ENCODE measurements at regions not wholly inside any gene's neighbourhood (a gene's known extent, or its start where the extent isn't known, plus 50 kb on each side); places are given as distances from the start of the nearest gene placed in this dataset.

DNA sequence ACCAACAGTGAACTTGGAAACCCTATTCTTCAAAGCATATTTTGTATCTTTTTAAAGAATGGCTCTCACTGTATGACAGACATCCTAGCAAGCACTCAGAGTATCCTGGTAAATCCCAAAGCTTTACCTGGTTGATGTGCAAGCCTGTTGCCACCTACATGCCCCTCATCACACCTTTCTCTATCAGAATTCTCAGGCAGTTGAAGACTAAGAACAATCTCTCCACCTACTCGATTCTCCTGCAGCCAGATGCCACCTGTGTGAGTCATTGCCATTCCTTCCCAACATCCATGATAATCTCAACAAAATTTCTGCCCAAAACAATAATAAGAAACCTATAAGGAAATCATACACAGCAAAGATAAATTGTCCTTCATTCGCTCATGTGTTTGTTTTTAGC is 659.8 kb downstream of the BCL11A start:
- CTCF ChIA-PET: no interaction called here
- POLR2A ChIA-PET: no interaction called here
- no peak for TF ChIP-seq ZNF384 (IDR thresholded peaks at IDR 0.05)
- TF ChIP-seq SUZ12 (IDR thresholded peaks at IDR 0.05): no peak
- TF ChIP-seq FOXK2 (IDR thresholded peaks at IDR 0.05): no peak
- TF ChIP-seq BHLHE40 (IDR thresholded peaks at IDR 0.05; ENCODE audit: borderline replicate concordance): no peak
- TF ChIP-seq SP1 (IDR thresholded peaks at IDR 0.05): no peak
- TF ChIP-seq FOXM1 (IDR thresholded peaks at IDR 0.05; ENCODE audit: borderline replicate concordance): no peak
- TF ChIP-seq ARNT (IDR thresholded peaks at IDR 0.05): no peak
- TF ChIP-seq CTBP1 (IDR thresholded peaks at IDR 0.05; ENCODE audit: borderline replicate concordance): no peak
- DNase-seq (ENCODE audit: extremely low spot score): no peak

DNA sequence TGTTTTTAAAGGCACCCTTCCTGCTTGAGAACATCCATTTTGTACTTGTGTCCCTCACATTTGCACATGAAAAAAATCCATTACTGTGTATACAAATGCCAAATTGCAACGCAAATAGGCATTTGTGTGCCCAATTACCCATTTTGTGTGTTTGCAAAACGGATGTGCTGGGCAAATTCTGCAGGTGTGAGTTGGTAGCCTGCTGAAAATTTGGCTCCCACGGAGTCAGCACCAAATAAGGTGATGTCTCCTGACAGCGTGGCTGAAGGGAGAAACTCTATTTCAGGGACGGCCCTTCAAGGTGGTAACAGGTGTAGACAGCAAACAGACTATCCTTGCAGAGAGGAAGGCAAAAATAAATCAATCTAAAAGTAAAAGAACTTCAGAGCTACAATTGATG is 661.1 kb downstream of the BCL11A start:
- ChIA-PET CTCF (no interaction called here), POLR2A (no interaction called here)
- TF ChIP-seq L3MBTL2 (conservative IDR thresholded peaks at IDR 0.05) (no peak), FOXA1 (IDR thresholded peaks at IDR 0.05) (no peak), LEF1 (IDR thresholded peaks at IDR 0.05; ENCODE audit: borderline replicate concordance) (no peak), SP1 (IDR thresholded peaks at IDR 0.05) (no peak), HDGF (IDR thresholded peaks at IDR 0.05; ENCODE audit: borderline replicate concordance) (no peak), ARNT (IDR thresholded peaks at IDR 0.05) (no peak), TARDBP (IDR thresholded peaks at IDR 0.05) (no peak), NFRKB (IDR thresholded peaks at IDR 0.05) (no peak), FOXM1 (IDR thresholded peaks at IDR 0.05; ENCODE audit: borderline replicate concordance) (no peak), BHLHE40 (IDR thresholded peaks at IDR 0.05; ENCODE audit: borderline replicate concordance) (no peak), CTBP1 (IDR thresholded peaks at IDR 0.05; ENCODE audit: borderline replicate concordance) (no peak), FOXK2 (IDR thresholded peaks at IDR 0.05) (no peak), SUZ12 (IDR thresholded peaks at IDR 0.05) (no peak)
- TF ChIP-seq, protein P1, sequence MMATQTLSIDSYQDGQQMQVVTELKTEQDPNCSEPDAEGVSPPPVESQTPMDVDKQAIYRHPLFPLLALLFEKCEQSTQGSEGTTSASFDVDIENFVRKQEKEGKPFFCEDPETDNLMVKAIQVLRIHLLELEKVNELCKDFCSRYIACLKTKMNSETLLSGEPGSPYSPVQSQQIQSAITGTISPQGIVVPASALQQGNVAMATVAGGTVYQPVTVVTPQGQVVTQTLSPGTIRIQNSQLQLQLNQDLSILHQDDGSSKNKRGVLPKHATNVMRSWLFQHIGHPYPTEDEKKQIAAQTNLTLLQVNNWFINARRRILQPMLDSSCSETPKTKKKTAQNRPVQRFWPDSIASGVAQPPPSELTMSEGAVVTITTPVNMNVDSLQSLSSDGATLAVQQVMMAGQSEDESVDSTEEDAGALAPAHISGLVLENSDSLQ (IDR thresholded peaks at IDR 0.05): no peak
- DNase-seq (ENCODE audit: extremely low spot score): no peak

GRCh38 chr2:59889305-59889704 is 664.1 kb downstream of the BCL11A start:
- TF ChIP-seq ZNF384 (IDR thresholded peaks at IDR 0.05) (no peak), SUZ12 (IDR thresholded peaks at IDR 0.05) (no peak), CTBP1 (IDR thresholded peaks at IDR 0.05; ENCODE audit: borderline replicate concordance) (no peak), SP1 (IDR thresholded peaks at IDR 0.05) (no peak), FOXK2 (IDR thresholded peaks at IDR 0.05) (no peak), LEF1 (IDR thresholded peaks at IDR 0.05; ENCODE audit: borderline replicate concordance) (no peak), ARNT (IDR thresholded peaks at IDR 0.05) (no peak), L3MBTL2 (conservative IDR thresholded peaks at IDR 0.05) (no peak), TARDBP (IDR thresholded peaks at IDR 0.05) (no peak), FOXM1 (IDR thresholded peaks at IDR 0.05; ENCODE audit: borderline replicate concordance) (no peak), BHLHE40 (IDR thresholded peaks at IDR 0.05; ENCODE audit: borderline replicate concordance) (no peak), ELF4 (IDR thresholded peaks at IDR 0.05) (no peak), HDGF (IDR thresholded peaks at IDR 0.05; ENCODE audit: borderline replicate concordance) (no peak), NFRKB (IDR thresholded peaks at IDR 0.05) (no peak), FOXA1 (IDR thresholded peaks at IDR 0.05) (no peak)
- TF ChIP-seq, protein P1 (IDR thresholded peaks at IDR 0.05): no peak
- POLR2A ChIA-PET: no interaction called here
- DNase-seq (ENCODE audit: extremely low spot score): no peak

DNA sequence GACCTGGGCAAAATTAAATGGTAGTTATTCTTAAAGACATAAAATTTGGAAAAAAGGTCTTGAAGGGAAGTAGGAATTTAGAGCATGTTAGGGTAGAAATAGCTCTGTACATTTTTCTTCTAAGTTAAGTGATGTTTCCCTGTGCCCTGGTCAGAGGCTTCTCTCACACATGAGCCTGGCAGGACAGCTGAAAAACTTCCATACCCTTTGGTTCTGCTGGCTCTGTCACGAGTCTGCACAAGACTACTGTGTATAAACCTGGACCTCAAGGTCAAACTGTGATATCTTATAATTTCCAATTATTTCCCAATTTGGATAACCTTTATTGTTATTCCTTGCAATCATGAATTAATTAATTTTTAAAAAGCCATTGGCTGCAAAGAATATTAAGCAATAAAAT is 664.7 kb downstream of the BCL11A start:
- ChIA-PET POLR2A (no interaction called here), CTCF (no interaction called here)
- DNase-seq (ENCODE audit: extremely low spot score): no peak
- TF ChIP-seq ELF4 (IDR thresholded peaks at IDR 0.05) (no peak), L3MBTL2 (conservative IDR thresholded peaks at IDR 0.05) (no peak), ARNT (IDR thresholded peaks at IDR 0.05) (no peak)

More at GRCh38 chr2:59889305-59889704, 664.1 kb downstream of the BCL11A start:
- CTCF ChIA-PET: no interaction called here

GRCh38 chr2:59888015-59888414 is 665.4 kb downstream of the BCL11A start:
- DNase-seq (ENCODE audit: extremely low spot score): no peak

DNA sequence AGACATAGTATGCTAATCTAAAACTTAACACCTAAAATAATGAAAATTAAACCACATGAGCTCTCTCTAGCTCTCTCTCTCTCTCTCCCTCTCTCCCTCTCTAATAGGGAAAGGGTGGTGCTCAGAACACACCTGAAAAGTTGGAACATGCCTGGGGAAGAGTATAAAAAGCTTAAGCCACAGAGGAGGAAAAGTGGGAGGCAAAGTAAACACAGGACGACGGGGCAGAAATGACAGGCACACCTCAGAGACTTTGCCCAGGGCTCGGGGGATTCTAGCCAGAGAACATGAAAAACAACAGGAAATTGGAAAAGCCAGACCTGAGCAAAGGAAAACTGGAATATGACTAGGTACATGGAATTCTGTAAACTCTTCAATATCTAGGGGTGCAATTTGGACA is 666.1 kb downstream of the BCL11A start:
- DNase-seq (ENCODE audit: extremely low spot score): no peak
- ChIA-PET POLR2A (no interaction called here), CTCF (no interaction called here)
- TF ChIP-seq FOXA1 (IDR thresholded peaks at IDR 0.05): no peak
- TF ChIP-seq, protein P1 (IDR thresholded peaks at IDR 0.05): no peak
- no peak for TF ChIP-seq LEF1 (IDR thresholded peaks at IDR 0.05; ENCODE audit: borderline replicate concordance)
- TF ChIP-seq CTBP1 (IDR thresholded peaks at IDR 0.05; ENCODE audit: borderline replicate concordance): no peak
- TF ChIP-seq SP1 (IDR thresholded peaks at IDR 0.05): no peak
- TF ChIP-seq ARNT (IDR thresholded peaks at IDR 0.05): no peak
- no peak for TF ChIP-seq FOXK2 (IDR thresholded peaks at IDR 0.05)
- no peak for TF ChIP-seq ZNF384 (IDR thresholded peaks at IDR 0.05)
- no peak for TF ChIP-seq FOXM1 (IDR thresholded peaks at IDR 0.05; ENCODE audit: borderline replicate concordance)
- no peak for TF ChIP-seq NFRKB (IDR thresholded peaks at IDR 0.05)
- no peak for TF ChIP-seq SUZ12 (IDR thresholded peaks at IDR 0.05)
- TF ChIP-seq TARDBP (IDR thresholded peaks at IDR 0.05): no peak
- TF ChIP-seq L3MBTL2 (conservative IDR thresholded peaks at IDR 0.05): no peak
- no peak for TF ChIP-seq HDGF (IDR thresholded peaks at IDR 0.05; ENCODE audit: borderline replicate concordance)
- no peak for TF ChIP-seq ELF4 (IDR thresholded peaks at IDR 0.05)
- no peak for TF ChIP-seq BHLHE40 (IDR thresholded peaks at IDR 0.05; ENCODE audit: borderline replicate concordance)

More at GRCh38 chr2:59888015-59888414, 665.4 kb downstream of the BCL11A start:
- TF ChIP-seq HDGF (IDR thresholded peaks at IDR 0.05; ENCODE audit: borderline replicate concordance): no peak
- TF ChIP-seq, protein P1 (IDR thresholded peaks at IDR 0.05): no peak
- TF ChIP-seq FOXA1 (IDR thresholded peaks at IDR 0.05): no peak
- TF ChIP-seq FOXK2 (IDR thresholded peaks at IDR 0.05): no peak
- no peak for TF ChIP-seq BHLHE40 (IDR thresholded peaks at IDR 0.05; ENCODE audit: borderline replicate concordance)
- no peak for TF ChIP-seq ZNF384 (IDR thresholded peaks at IDR 0.05)
- no peak for TF ChIP-seq ELF4 (IDR thresholded peaks at IDR 0.05)
- TF ChIP-seq ARNT (IDR thresholded peaks at IDR 0.05): no peak
- no peak for TF ChIP-seq SUZ12 (IDR thresholded peaks at IDR 0.05)
- no peak for TF ChIP-seq TARDBP (IDR thresholded peaks at IDR 0.05)
- no peak for TF ChIP-seq L3MBTL2 (conservative IDR thresholded peaks at IDR 0.05)
- TF ChIP-seq LEF1 (IDR thresholded peaks at IDR 0.05; ENCODE audit: borderline replicate concordance): no peak
- TF ChIP-seq FOXM1 (IDR thresholded peaks at IDR 0.05; ENCODE audit: borderline replicate concordance): no peak
- ChIA-PET CTCF (no interaction called here), POLR2A (no interaction called here)

All from HEK293T (cell line).